Body of pancreas (tissue), 4 donors: ENCODE measurements at regions not wholly inside any gene's neighbourhood (a gene's known extent, or its start where the extent isn't known, plus 50 kb on each side); places are given as distances from the start of the nearest gene placed in this dataset.

Source experiments
- POLR2A ChIP-seq, 3 donors: fragments of 450-650 bp; IDR thresholded peaks; one replicate each; pipeline ENCODE4 v1.6.1; 2016; ENCODE audit warnings: antibody characterized with exemption in 3 of 3, mild to moderate bottlenecking in 2 of 3
- TF ChIP-seq, protein P1 (sequence below), 7 experiments: fragments of 450-650 bp in 4 of 7; fragments of 200-600 bp in 3 of 7; sonication (generic) in 3 of 7; IDR thresholded peaks; one replicate each; pipeline ENCODE4 v1.5.1; 2016 to 2019; ENCODE audit warnings: antibody characterized with exemption in 7 of 7

- TF ChIP-seq, protein P1, sequence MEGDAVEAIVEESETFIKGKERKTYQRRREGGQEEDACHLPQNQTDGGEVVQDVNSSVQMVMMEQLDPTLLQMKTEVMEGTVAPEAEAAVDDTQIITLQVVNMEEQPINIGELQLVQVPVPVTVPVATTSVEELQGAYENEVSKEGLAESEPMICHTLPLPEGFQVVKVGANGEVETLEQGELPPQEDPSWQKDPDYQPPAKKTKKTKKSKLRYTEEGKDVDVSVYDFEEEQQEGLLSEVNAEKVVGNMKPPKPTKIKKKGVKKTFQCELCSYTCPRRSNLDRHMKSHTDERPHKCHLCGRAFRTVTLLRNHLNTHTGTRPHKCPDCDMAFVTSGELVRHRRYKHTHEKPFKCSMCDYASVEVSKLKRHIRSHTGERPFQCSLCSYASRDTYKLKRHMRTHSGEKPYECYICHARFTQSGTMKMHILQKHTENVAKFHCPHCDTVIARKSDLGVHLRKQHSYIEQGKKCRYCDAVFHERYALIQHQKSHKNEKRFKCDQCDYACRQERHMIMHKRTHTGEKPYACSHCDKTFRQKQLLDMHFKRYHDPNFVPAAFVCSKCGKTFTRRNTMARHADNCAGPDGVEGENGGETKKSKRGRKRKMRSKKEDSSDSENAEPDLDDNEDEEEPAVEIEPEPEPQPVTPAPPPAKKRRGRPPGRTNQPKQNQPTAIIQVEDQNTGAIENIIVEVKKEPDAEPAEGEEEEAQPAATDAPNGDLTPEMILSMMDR (IDR thresholded peaks at IDR 0.05): no peak
- TF ChIP-seq POLR2A (IDR thresholded peaks at IDR 0.05): no peak
Measured at GRCh38 chr2:41441958-41442357, 605.9 kb upstream of the PKDCC start.
